AG10803 (cell line): ENCODE measurements at regions not wholly inside any gene's neighbourhood (a gene's known extent, or its start where the extent isn't known, plus 50 kb on each side); places are given as distances from the start of the nearest gene placed in this dataset.
A peak's percentile ranks its signal among the peaks of the same experiment; 100 is the strongest.

Source experiments
- DNase-seq: peaks from one replicate; pipeline ENCODE4 v3.0.0; 2010; ENCODE audit warnings: low read depth
- H3K4me3 ChIP-seq: 2 replicates; pipeline ENCODE4 v1.5.1; 2011; ENCODE audit warnings: mild to moderate bottlenecking, low read length, control low read depth
- CTCF ChIP-seq: conservative IDR thresholded peaks from 2 replicates; pipeline ENCODE4 v1.5.1; 2011; ENCODE audit warnings: mild to moderate bottlenecking, low read length, control low read depth, inconsistent platforms

GRCh38 chr16:64158941-64159588 lies 962.8 kb downstream of the CDH11 start:
- TF ChIP-seq CTCF: no peak
- DNase-seq: no peak

GRCh38 chr16:64153718-64154117 lies 968.1 kb downstream of the CDH11 start:
- no peak overlapping the region for H3K4me3 ChIP-seq
- peak; percentile 52 for DNase-seq
- no peak for TF ChIP-seq CTCF

More at GRCh38 chr16:64158941-64159588, 962.8 kb downstream of the CDH11 start:
- H3K4me3 ChIP-seq: no peak overlapping the region

GRCh38 chr16:64151990-64152767 lies 969.7 kb downstream of the CDH11 start:
- TF ChIP-seq CTCF: no peak
- no peak overlapping the region for H3K4me3 ChIP-seq
- DNase-seq: peak; percentile 91

- no peak overlapping the region for H3K4me3 ChIP-seq
- no peak for DNase-seq
- no peak for TF ChIP-seq CTCF
Observed at GRCh38 chr16:64150193-64150592, 971.7 kb downstream of the CDH11 start.

- H3K4me3 ChIP-seq: no peak overlapping the region
- DNase-seq: no peak
- no peak for TF ChIP-seq CTCF
Observed at GRCh38 chr16:64149756-64150155, 972.1 kb downstream of the CDH11 start.

- no peak for TF ChIP-seq CTCF
- DNase-seq: no peak
- no peak overlapping the region for H3K4me3 ChIP-seq
Observed at GRCh38 chr16:64148356-64148755, 973.5 kb downstream of the CDH11 start.

- no peak for TF ChIP-seq CTCF
- no peak for DNase-seq
- no peak overlapping the region for H3K4me3 ChIP-seq
Observed at GRCh38 chr16:64147941-64148340, 973.9 kb downstream of the CDH11 start.
